Common myeloid progenitor, CD34-positive (primary cell): ENCODE measurements at regions not wholly inside any gene's neighbourhood (a gene's known extent, or its start where the extent isn't known, plus 50 kb on each side); places are given as distances from the start of the nearest gene placed in this dataset.
"Not testable (repeated sequence)": the region's sequence is repeated elsewhere in the genome, so short reads cannot be mapped to it uniquely, and the experiment has no call there.

Experiments used
- CTCF ChIA-PET: fragments of 350-600 bp; sonication (Branson Sonifier 250); formaldehyde crosslinking; loops from one replicate; lab custom pipeline; 2021; ENCODE audit warnings: antibody characterized with exemption; lab: Charles Lee
- POLR2A ChIA-PET: fragments of 350-600 bp; sonication (Branson Sonifier 250); formaldehyde crosslinking; loops from one replicate; lab custom pipeline; 2021; ENCODE audit warnings: antibody characterized with exemption; lab: Charles Lee
- DNase-seq, 3 donors: peaks; one replicate each; pipeline versions ENCODE4 v3.0.0 to v3.0.0-alpha.2; 2013
- H3K27ac ChIP-seq, 2 experiments: 1 replicate in 1 of 2; 2 replicates in 1 of 2; pipeline ENCODE4 v1.7.0; 2013; ENCODE audit warnings: inconsistent platforms in 2 of 2, low read length in 2 of 2, mild to moderate bottlenecking in 2 of 2, low read depth in 1 of 2, moderate library complexity in 1 of 2; ENCODE audit not compliant: severe bottlenecking in 2 of 2, insufficient read depth in 1 of 2, poor library complexity in 1 of 2
- H3K27me3 ChIP-seq, 5 experiments: replicated peaks in 2 of 5; 1 replicate in 3 of 5; 2 replicates in 2 of 5; pipeline versions ENCODE4 v1.6.1 to v1.7.0; 2013; ENCODE audit warnings: low read length in 4 of 5, mild to moderate bottlenecking in 2 of 5, moderate library complexity in 2 of 5, inconsistent platforms in 1 of 5; ENCODE audit not compliant: insufficient read depth in 5 of 5, control insufficient read depth in 4 of 5
- H3K36me3 ChIP-seq, 4 experiments: 1 replicate in 2 of 4; 2 replicates in 2 of 4; pipeline versions ENCODE4 v1.6.1 to v1.7.0; 2013; ENCODE audit warnings: low read length in 3 of 4, control low read depth in 1 of 4, mild to moderate bottlenecking in 1 of 4; ENCODE audit not compliant: control insufficient read depth in 4 of 4, insufficient read depth in 4 of 4
- H3K4me1 ChIP-seq, 4 experiments: 1 replicate in 3 of 4; 2 replicates in 1 of 4; pipeline versions ENCODE4 v1.6.1 to v1.7.1; 2013; ENCODE audit warnings: low read length in 3 of 4, mild to moderate bottlenecking in 3 of 4, control low read depth in 1 of 4, inconsistent platforms in 1 of 4, moderate library complexity in 1 of 4; ENCODE audit not compliant: control insufficient read depth in 4 of 4, insufficient read depth in 4 of 4; ENCODE audit errors: control extremely low read depth in 1 of 4
- H3K4me3 ChIP-seq, 7 experiments: 1 replicate in 4 of 7; 2 replicates in 3 of 7; pipeline versions ENCODE4 v1.5.1 to v1.7.0; 2013; ENCODE audit warnings: mild to moderate bottlenecking in 7 of 7, low read length in 6 of 7, moderate library complexity in 6 of 7, inconsistent platforms in 2 of 7, low read depth in 2 of 7, control low read depth in 1 of 7; ENCODE audit not compliant: insufficient read depth in 4 of 7, control insufficient read depth in 1 of 7; ENCODE audit errors: extremely low read depth in 1 of 7
- H3K9me3 ChIP-seq, 5 experiments: 1 replicate in 4 of 5; 2 replicates in 1 of 5; pipeline versions ENCODE4 v1.6.1 to v1.7.1; 2013; ENCODE audit warnings: low read length in 4 of 5, mild to moderate bottlenecking in 2 of 5, inconsistent platforms in 1 of 5, low read depth in 1 of 5, moderate library complexity in 1 of 5; ENCODE audit not compliant: control insufficient read depth in 4 of 5, insufficient read depth in 2 of 5; ENCODE audit errors: control extremely low read depth in 1 of 5
- WGBS: methylation state at CpG from one replicate; pipeline ENCODE4 v1.1.5; 2013; ENCODE audit not compliant: insufficient coverage; 5-methylcytosine and 5-hydroxymethylcytosine counted together

DNA sequence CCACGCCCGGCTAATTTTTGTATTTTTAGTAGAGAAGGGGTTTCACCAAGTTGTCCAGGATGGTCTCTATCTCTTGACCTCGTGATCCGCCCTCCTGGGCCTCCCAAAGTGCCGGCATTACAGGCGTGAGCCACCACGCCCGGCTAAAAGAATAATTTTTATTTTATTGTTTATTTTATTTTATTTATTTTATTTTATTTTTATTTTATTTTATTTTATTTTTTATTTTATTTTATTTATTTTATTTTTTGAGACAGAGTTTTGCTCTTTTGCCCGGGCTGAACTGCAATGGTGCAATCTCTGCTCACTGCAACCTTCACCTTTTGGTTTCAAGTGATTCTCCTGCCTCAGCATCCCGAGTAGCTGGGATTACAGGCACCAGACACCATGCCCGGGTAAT is 60.2 kb downstream of the PPIAL4A start:
- DNase-seq, H3K9me3 ChIP-seq, H3K27me3 ChIP-seq, POLR2A ChIA-PET, H3K27ac ChIP-seq, H3K36me3 ChIP-seq, H3K4me1 ChIP-seq, H3K4me3 ChIP-seq, CTCF ChIA-PET: not testable (repeated sequence)
- WGBS: 100% methylated on average over 2 of the region's 11 CpGs

DNA sequence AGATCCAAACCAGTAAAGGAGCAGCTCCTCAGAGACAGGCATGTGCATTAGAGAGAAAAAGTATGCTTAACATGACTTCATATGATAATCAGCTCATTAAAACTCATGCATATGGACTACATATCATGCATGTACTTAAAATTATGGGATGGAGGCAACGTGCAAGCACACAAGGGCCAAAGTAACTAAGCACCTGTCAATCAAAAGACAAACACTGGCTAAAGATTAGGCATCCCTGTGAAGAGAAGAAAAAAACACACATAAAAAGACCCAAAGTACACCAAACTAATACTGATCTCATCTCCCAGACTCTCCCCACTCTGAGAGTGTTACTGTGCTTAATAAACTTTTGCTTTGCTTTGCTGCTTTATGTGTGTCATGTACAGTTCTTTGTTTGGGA is 61.1 kb downstream of the PPIAL4A start:
- CTCF ChIA-PET, H3K4me1 ChIP-seq, H3K27me3 ChIP-seq, H3K4me3 ChIP-seq, DNase-seq, H3K27ac ChIP-seq, H3K9me3 ChIP-seq, POLR2A ChIA-PET, H3K36me3 ChIP-seq: not testable (repeated sequence)
- WGBS: no CpG with 5 or more reads among the region's 1 CpG

DNA sequence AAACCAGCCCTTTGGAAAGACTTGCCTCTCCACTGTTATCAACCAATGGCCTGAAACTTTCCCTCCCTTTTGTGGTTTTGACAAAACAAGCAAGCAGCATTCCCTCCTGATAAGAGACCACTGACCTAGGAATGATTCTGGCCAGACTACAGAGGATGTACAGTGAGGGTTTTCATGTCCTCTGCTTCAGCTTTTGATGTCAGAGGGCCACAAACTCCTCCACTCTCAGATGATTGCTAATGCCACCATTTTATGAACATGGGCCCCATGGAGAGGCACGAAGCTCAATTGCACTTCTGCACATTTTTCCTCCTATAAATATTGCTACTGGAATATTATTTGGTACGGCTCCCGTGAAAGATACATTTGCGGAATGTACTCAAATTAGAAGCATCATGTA is 61.5 kb downstream of the PPIAL4A start:
- CTCF ChIA-PET, H3K9me3 ChIP-seq, H3K27ac ChIP-seq, POLR2A ChIA-PET, H3K27me3 ChIP-seq, H3K4me3 ChIP-seq, H3K4me1 ChIP-seq, DNase-seq, H3K36me3 ChIP-seq: not testable (repeated sequence)
- no CpG with 5 or more reads among the region's 4 CpGs for WGBS

DNA sequence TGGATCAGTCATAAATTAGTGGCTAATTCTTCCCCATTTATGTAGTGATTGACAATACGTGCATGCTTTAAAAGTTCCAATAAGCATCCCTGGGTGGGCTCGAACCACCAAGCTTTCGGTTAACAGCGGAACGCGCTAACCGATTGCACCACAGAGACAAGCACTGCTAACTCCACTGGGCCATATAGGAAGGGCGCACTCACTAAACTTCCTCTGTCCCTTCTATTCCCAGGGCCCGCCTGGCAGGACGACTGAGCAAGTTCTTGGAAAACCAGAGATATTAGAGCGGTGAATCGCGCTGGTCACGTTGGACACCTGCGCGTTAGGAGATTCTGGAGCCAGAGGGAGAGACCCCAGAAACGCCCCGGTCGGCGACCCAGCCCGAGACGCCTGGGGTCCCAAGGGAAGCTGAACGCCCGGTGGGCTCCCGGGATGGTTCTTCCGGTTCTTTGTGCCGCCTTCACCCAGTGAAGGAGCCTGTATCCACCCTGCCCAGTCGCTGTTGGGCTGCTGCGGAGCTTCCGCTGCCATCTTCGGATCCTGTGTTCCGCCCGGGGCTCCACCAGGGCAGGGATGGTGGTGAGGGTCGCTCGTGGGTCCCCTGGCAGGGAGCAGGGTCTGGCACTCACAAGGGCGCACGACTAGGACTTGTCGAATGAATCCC is 62.8 kb downstream of the PPIAL4A start:
- POLR2A ChIA-PET: not testable (repeated sequence)

DNA sequence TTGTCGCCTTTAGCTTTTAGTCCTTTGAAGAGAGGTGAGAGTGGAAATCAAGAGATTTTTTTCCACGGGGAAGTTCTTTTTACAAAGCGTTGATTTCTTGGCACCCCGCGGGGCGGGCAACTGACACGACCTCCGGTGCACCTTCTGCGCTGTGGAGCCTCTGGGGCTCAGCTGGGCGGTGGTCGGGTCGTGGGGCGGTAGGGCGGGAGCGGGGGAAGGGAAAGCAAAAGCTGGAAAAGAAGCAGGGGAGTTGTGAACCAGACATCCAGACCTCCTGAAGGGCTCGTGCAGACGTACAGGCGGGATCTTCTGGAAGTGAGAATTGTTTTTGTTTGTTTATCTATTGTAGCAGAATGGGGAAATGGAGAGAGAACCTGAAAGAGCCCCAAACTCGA is 63.3 kb downstream of the PPIAL4A start:
- H3K9me3 ChIP-seq, H3K36me3 ChIP-seq, H3K27ac ChIP-seq, CTCF ChIA-PET, H3K27me3 ChIP-seq, H3K4me1 ChIP-seq, DNase-seq, H3K4me3 ChIP-seq, POLR2A ChIA-PET: not testable (repeated sequence)
- WGBS: 80% methylated on average over 1 of the region's 19 CpGs

More for the DNA sequence above, 62.8 kb downstream of the PPIAL4A start:
- H3K27ac ChIP-seq, H3K4me3 ChIP-seq, H3K36me3 ChIP-seq, H3K4me1 ChIP-seq, CTCF ChIA-PET, DNase-seq, H3K27me3 ChIP-seq, H3K9me3 ChIP-seq: not testable (repeated sequence)
- WGBS: 90% methylated on average over 2 of the region's 38 CpGs

DNA sequence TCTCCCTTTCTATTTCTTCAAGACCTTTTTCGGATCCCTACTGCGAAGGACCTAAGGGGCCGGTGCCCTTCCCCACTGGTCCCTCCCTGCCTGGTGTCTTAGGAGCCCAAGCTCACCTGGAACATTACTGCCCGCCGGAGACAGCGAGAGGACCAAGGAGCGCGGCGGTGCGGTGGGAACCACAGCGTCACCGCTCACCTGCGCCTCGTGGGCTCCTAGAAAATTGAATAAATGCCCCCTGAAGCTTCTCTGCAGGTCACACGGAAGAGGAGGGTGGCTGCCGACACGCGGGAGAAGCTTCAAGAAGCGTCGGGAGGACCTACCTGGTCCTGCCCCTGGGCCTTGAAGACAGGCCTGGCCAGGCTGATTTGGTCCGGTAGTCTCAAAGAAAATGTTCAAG is 65.2 kb downstream of the PPIAL4A start:
- ChIA-PET POLR2A (no interaction called here), CTCF (no interaction called here)
- Histone ChIP-seq H3K27ac (no peak overlapping the region), H3K9me3 (no peaks in the 10 kb centered on the region), H3K4me1 (no peaks in the 10 kb centered on the region), H3K27me3 (no peaks in the 10 kb centered on the region), H3K36me3 (peaks cover 0 to 4% (median 2%) of the 10 kb centered on the region in 4 experiments), H3K4me3 (no peak overlapping the region)
- no peak for DNase-seq
- WGBS: 92% methylated on average over 21 of the region's 21 CpGs

DNA sequence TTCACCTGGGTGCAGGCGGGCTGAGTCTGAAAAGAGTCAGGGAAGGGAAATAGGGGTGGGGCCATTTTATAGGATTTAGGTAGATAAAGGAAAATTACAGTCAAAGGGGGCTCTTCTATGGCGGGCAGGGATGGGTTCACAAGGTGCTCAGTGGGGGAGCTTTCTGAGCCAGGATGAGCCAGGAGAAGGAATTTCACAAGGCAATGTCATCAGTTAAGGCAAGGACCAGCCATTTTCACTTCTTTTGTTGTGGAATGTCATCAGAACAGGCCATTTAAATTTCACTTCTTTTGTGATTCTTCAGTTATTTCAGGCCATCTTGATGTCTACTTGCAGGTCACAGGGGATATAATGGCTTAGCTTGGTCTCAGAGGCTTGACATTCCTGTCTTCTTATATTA is 66.4 kb downstream of the PPIAL4A start:
- DNase-seq, POLR2A ChIA-PET, CTCF ChIA-PET, H3K4me1 ChIP-seq, H3K36me3 ChIP-seq, H3K27ac ChIP-seq, H3K27me3 ChIP-seq, H3K9me3 ChIP-seq, H3K4me3 ChIP-seq: not testable (repeated sequence)
- WGBS: no CpG with 5 or more reads among the region's 2 CpGs
